Neuronal stem cell (in vitro differentiated cells): ENCODE measurements at regions not wholly inside any gene's neighbourhood (a gene's known extent, or its start where the extent isn't known, plus 50 kb on each side); places are given as distances from the start of the nearest gene placed in this dataset.

Experiments used
- DNase-seq: peaks from one replicate; pipeline ENCODE4 v3.0.0-alpha.2; 2013; ENCODE audit warnings: low spot score
- H2AFZ ChIP-seq: one replicate; pipeline ENCODE4 v1.6.1; 2013; ENCODE audit warnings: mild to moderate bottlenecking, low read length, inconsistent platforms
- H2AK5ac ChIP-seq: 2 replicates; pipeline ENCODE4 v1.6.1; 2013; ENCODE audit warnings: low read depth, mild to moderate bottlenecking, inconsistent platforms, low read length, moderate library complexity, mixed read lengths
- H2BK120ac ChIP-seq: 2 replicates; pipeline ENCODE4 v1.6.1; 2013; ENCODE audit warnings: low read depth, mild to moderate bottlenecking, inconsistent platforms, low read length, moderate library complexity, mixed read lengths
- H2BK12ac ChIP-seq: one replicate; pipeline ENCODE4 v1.6.1; 2013; ENCODE audit warnings: low read length, inconsistent platforms
- H2BK15ac ChIP-seq: 2 replicates; pipeline ENCODE4 v1.6.1; 2013; ENCODE audit warnings: mild to moderate bottlenecking, low read length, inconsistent platforms, mixed read lengths
- H2BK5ac ChIP-seq: one replicate; pipeline ENCODE4 v1.6.1; 2013; ENCODE audit warnings: inconsistent platforms, mild to moderate bottlenecking, low read length, moderate library complexity
- H3K14ac ChIP-seq: one replicate; pipeline ENCODE4 v1.6.1; 2013; ENCODE audit warnings: low read length, inconsistent platforms
- H3K18ac ChIP-seq: 2 replicates; pipeline ENCODE4 v1.6.1; 2013; ENCODE audit warnings: low read length, inconsistent platforms
- H3K23ac ChIP-seq: 2 replicates; pipeline ENCODE4 v1.6.1; 2013; ENCODE audit warnings: low read depth, mild to moderate bottlenecking, mixed read lengths, low read length, inconsistent platforms; ENCODE audit not compliant: poor library complexity
- H3K27ac ChIP-seq: replicated peaks from 3 replicates; pipeline ENCODE4 v1.5.1; 2013; ENCODE audit warnings: low read length, inconsistent platforms
- H3K27me3 ChIP-seq, 3 experiments: 2 replicates each; pipeline ENCODE4 v1.6.1; 2013; ENCODE audit warnings: low read length in 3 of 3, mild to moderate bottlenecking in 2 of 3, inconsistent platforms in 1 of 3, low read depth in 1 of 3, mixed read lengths in 1 of 3, moderate library complexity in 1 of 3; ENCODE audit not compliant: control insufficient read depth in 3 of 3, insufficient read depth in 3 of 3
- H3K36me3 ChIP-seq, 2 donors: replicated peaks in 1 of 2; 2 replicates each; pipeline ENCODE4 v1.6.1; 2013; ENCODE audit warnings: low read length in 2 of 2; ENCODE audit not compliant: control insufficient read depth in 2 of 2, insufficient read depth in 2 of 2
- H3K4ac ChIP-seq: 2 replicates; pipeline ENCODE4 v1.6.1; 2013; ENCODE audit warnings: inconsistent platforms, mild to moderate bottlenecking, low read length, moderate library complexity
- H3K4me1 ChIP-seq, 2 donors: 1 replicate in 1 of 2; 2 replicates in 1 of 2; pipeline ENCODE4 v1.6.1; 2013; ENCODE audit warnings: low read length in 2 of 2, low read depth in 1 of 2; ENCODE audit not compliant: control insufficient read depth in 2 of 2, insufficient read depth in 1 of 2
- H3K4me2 ChIP-seq: one replicate; pipeline ENCODE4 v1.6.1; 2013; ENCODE audit warnings: mild to moderate bottlenecking, low read length, inconsistent platforms; ENCODE audit not compliant: insufficient read depth, poor library complexity, severe bottlenecking
- H3K4me3 ChIP-seq, 2 donors: 2 replicates each; pipeline ENCODE4 v1.5.1; 2013; ENCODE audit warnings: low read length in 2 of 2, mild to moderate bottlenecking in 2 of 2, inconsistent platforms in 1 of 2, moderate library complexity in 1 of 2
- H3K79me1 ChIP-seq: one replicate; pipeline ENCODE4 v1.6.1; 2013; ENCODE audit warnings: low read depth, mild to moderate bottlenecking, inconsistent platforms, low read length, moderate library complexity
- H3K9ac ChIP-seq: one replicate; pipeline ENCODE4 v1.6.1; 2013; ENCODE audit warnings: mild to moderate bottlenecking, low read depth, low read length, inconsistent platforms; ENCODE audit not compliant: poor library complexity
- H3K9me3 ChIP-seq, 2 donors: replicated peaks in 1 of 2; 2 replicates each; pipeline versions ENCODE3 to v1.6.1; 2013; ENCODE audit warnings: low read length in 2 of 2, mild to moderate bottlenecking in 2 of 2, inconsistent platforms in 1 of 2, low read depth in 1 of 2, mixed read lengths in 1 of 2, moderate library complexity in 1 of 2; ENCODE audit not compliant: control insufficient read depth in 2 of 2, insufficient read depth in 1 of 2
- H4K8ac ChIP-seq: one replicate; pipeline ENCODE4 v1.6.1; 2013; ENCODE audit warnings: low read depth, mild to moderate bottlenecking, inconsistent platforms, low read length, moderate library complexity
- H4K91ac ChIP-seq: one replicate; pipeline ENCODE4 v1.6.1; 2013; ENCODE audit warnings: low read length, low read depth, mild to moderate bottlenecking, inconsistent platforms; ENCODE audit not compliant: poor library complexity
- WGBS, 2 donors: extraction: QIAGEN DNeasy Blood & Tissue Kit; methylation state at CpG; one replicate each; pipeline ENCODE4 v1.1.7; 2013; ENCODE audit warnings: missing lambda C conversion rate in 2 of 2, mixed read lengths in 1 of 2; ENCODE audit not compliant: insufficient read length in 2 of 2, insufficient replicate concordance in 1 of 2; ENCODE audit errors: extremely low coverage in 2 of 2; 5-methylcytosine and 5-hydroxymethylcytosine counted together

DNA sequence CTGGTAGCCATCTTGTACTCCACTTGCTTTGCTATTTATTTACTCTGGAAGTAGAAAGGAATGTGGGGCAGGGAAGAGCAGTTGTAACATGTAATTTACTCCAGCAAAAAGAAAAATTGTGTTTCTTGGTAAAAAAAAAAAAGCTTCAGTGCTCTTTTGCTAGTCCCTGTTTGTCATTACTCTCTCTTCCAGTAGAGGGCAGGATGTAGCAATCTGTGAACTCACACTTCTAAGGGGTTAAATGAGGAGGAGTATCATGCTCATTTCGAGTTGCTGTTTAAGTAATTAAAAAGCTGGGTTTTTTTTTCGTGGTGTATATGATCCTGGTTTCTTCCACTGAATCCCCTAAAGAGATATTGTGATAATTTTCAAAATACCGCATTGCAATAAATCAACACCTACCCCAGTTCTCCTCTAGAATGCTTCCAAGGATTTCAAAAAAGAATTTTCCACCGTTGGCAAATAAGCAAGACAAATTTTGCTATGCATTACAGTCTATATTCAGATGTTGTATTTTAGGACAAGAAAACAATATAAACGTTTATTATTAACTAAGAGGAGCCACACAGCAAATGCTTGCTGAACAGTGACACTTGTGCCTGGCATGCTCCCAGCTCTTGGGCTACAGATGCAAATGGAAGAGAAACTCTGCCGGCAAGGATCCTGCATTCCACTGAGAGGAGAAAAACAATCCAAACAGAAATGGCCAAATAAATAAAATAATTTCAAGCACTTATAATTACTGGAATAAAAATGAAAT lies 261.6 kb downstream of the ASXL3 start:
- H3K27me3 ChIP-seq, result peaks cover 0 to 4% (median 0%) of the 10 kb centered on the region in 3 experiments
- no peak overlapping the region for H3K23ac ChIP-seq
- no peak overlapping the region for H3K27ac ChIP-seq
- no peak overlapping the region for H4K91ac ChIP-seq
- H2AFZ ChIP-seq, result no peak overlapping the region
- no peaks in the 10 kb centered on the region for H3K79me1 ChIP-seq
- H3K4me2 ChIP-seq, result no peak overlapping the region
- no peaks in the 10 kb centered on the region for H3K9me3 ChIP-seq
- no peak overlapping the region for H3K14ac ChIP-seq
- no peak overlapping the region for H2BK15ac ChIP-seq
- no peak overlapping the region for H3K4ac ChIP-seq
- H2BK120ac ChIP-seq, result no peak overlapping the region
- DNase-seq, result peak; percentile 68
- no CpG with 5 or more reads among the region's 6 CpGs for WGBS, 2 donors
- H2AK5ac ChIP-seq, result no peak overlapping the region
- H2BK12ac ChIP-seq, result no peak overlapping the region
- no peak overlapping the region for H4K8ac ChIP-seq
- H2BK5ac ChIP-seq, result no peak overlapping the region
- H3K4me1 ChIP-seq, result no peaks in the 10 kb centered on the region
- H3K18ac ChIP-seq, result no peak overlapping the region
- no peak overlapping the region for H3K4me3 ChIP-seq
- no peak overlapping the region for H3K9ac ChIP-seq
- H3K36me3 ChIP-seq, result no peaks in the 10 kb centered on the region

DNA sequence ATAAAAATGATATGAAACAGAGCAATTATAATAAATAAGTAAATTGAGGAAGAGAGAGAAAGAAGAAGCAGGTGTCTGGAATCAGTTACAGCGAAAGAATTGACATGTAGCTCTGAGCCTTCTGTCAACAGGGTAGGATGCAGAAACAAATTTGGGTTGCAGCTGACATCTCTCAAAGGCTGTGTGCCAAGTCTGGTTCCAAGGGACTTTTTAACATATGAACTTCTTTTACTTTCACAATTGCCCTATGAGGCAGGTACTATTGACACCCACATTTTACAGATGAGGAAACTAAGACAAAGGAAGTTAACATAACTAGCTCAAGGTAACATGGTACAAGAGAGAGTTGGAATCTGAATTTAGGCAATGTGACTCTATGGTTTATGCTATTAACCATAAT lies 260.0 kb downstream of the ASXL3 start:
- Histone ChIP-seq H4K8ac (no peak overlapping the region), H2BK120ac (no peak overlapping the region), H3K4ac (no peak overlapping the region), H3K4me2 (no peak overlapping the region), H3K23ac (no peak overlapping the region), H3K27me3 (peaks cover 0 to 4% (median 0%) of the 10 kb centered on the region in 3 experiments), H3K36me3 (no peaks in the 10 kb centered on the region), H2BK12ac (no peak overlapping the region), H4K91ac (no peak overlapping the region), H2BK5ac (no peak overlapping the region), H2AK5ac (no peak overlapping the region), H3K14ac (no peak overlapping the region), H2AFZ (no peak overlapping the region), H3K27ac (no peak overlapping the region), H3K4me1 (no peaks in the 10 kb centered on the region), H2BK15ac (no peak overlapping the region), H3K9ac (no peak overlapping the region), H3K79me1 (no peaks in the 10 kb centered on the region), H3K9me3 (no peaks in the 10 kb centered on the region), H3K4me3 (no peak overlapping the region), H3K18ac (no peak overlapping the region)
- no CpG with 5 or more reads among the region's 1 CpG for WGBS, 2 donors
- DNase-seq, result no peak

DNA sequence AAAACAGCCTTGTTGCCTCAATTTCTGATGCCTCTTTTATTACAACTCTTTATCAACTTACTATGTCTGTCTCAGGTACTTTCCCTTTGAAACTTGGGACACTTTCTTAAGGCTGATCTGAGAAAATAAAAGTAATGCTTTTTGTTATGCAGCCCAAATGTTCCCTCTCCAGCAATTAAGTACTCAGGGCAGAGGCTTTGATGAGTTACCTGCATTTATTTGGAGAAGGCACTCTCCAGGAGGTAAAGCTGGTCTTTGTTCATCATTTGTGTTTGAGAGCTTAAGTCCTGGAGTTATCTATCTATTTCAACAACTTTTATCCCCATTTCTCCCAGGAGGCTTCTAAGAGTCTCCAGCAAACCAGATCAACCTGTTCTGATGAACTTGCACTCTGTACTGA lies 259.2 kb downstream of the ASXL3 start:
- Histone ChIP-seq H3K36me3 (no peaks in the 10 kb centered on the region), H2BK120ac (no peak overlapping the region), H3K27ac (no peak overlapping the region), H3K27me3 (peaks cover 0 to 4% (median 0%) of the 10 kb centered on the region in 3 experiments), H2BK15ac (no peak overlapping the region), H3K9ac (no peak overlapping the region), H3K23ac (no peak overlapping the region), H2BK5ac (no peak overlapping the region), H2AFZ (no peak overlapping the region), H3K4me1 (no peaks in the 10 kb centered on the region), H3K4me3 (no peak overlapping the region), H3K9me3 (no peaks in the 10 kb centered on the region), H3K4ac (no peak overlapping the region), H3K79me1 (no peaks in the 10 kb centered on the region), H2AK5ac (no peak overlapping the region), H3K18ac (no peak overlapping the region), H2BK12ac (no peak overlapping the region), H4K91ac (no peak overlapping the region), H3K14ac (no peak overlapping the region), H4K8ac (no peak overlapping the region), H3K4me2 (no peak overlapping the region)
- no peak for DNase-seq

DNA sequence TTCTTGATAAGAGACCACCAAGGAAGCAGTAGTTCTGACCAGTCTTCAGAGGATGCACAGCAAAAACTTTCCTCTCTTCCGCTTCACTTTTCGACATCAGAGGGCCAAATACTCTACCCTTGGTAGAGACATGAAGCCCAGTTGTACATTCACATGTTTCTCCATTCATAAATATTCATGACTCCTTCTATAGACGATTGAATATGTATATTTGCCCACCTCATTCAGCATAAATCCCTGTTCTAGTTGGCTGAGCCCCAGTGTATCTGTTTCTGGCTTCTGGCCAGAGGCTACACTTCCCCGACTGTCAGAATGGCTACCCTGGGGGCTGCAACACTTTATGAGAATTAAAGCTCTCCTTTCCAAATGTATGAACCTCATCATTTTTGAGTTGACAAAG lies 258.5 kb downstream of the ASXL3 start:
- Histone ChIP-seq H3K4me2 (no peak overlapping the region), H2BK5ac (no peak overlapping the region), H3K27me3 (peaks cover 0 to 4% (median 0%) of the 10 kb centered on the region in 3 experiments), H3K23ac (no peak overlapping the region), H3K4ac (no peak overlapping the region), H2BK15ac (no peak overlapping the region), H2BK120ac (no peak overlapping the region), H4K8ac (no peak overlapping the region), H3K4me3 (no peak overlapping the region), H3K79me1 (no peaks in the 10 kb centered on the region), H3K18ac (no peak overlapping the region), H3K9ac (no peak overlapping the region), H3K36me3 (no peaks in the 10 kb centered on the region), H2AK5ac (no peak overlapping the region), H3K14ac (no peak overlapping the region), H2BK12ac (no peak overlapping the region), H3K9me3 (no peaks in the 10 kb centered on the region), H3K4me1 (no peaks in the 10 kb centered on the region), H3K27ac (no peak overlapping the region), H4K91ac (no peak overlapping the region), H2AFZ (no peak overlapping the region)
- DNase-seq, result no peak
- no CpG with 5 or more reads among the region's 4 CpGs for WGBS, 2 donors
